Calu3 (cell line): ENCODE measurements at regions not wholly inside any gene's neighbourhood (a gene's known extent, or its start where the extent isn't known, plus 50 kb on each side); places are given as distances from the start of the nearest gene placed in this dataset.

Source experiments
- BruUV-seq: library from RNA; stranded (reverse); fragments of 400-500 nt; replicated peaks from 2 replicates; lab custom pipeline; 2021; lab: Mats Ljungman, UMichigan
- CTCF ChIA-PET: fragments of 300-600 bp; sonication (Branson Sonifier 250); formaldehyde crosslinking; loops from one replicate; lab custom pipeline; 2022; ENCODE audit warnings: antibody characterized with exemption; lab: Charles Lee
- DNase-seq: peaks from one replicate; pipeline ENCODE4 v3.0.0; 2022
- H3K27ac Mint-ChIP-seq: one replicate; pipeline ENCODE4 v1.8.0; 2022; ENCODE audit warnings: mixed read lengths; ENCODE audit not compliant: unreplicated experiment
- H3K27me3 Mint-ChIP-seq: one replicate; pipeline ENCODE4 v1.8.0; 2022; ENCODE audit warnings: mixed read lengths; ENCODE audit not compliant: unreplicated experiment
- H3K36me3 Mint-ChIP-seq: one replicate; pipeline ENCODE4 v1.8.0; 2022; ENCODE audit warnings: mild to moderate bottlenecking, moderate library complexity, mixed read lengths; ENCODE audit not compliant: insufficient read depth, unreplicated experiment
- H3K4me1 Mint-ChIP-seq: one replicate; pipeline ENCODE4 v1.8.0; 2022; ENCODE audit warnings: mild to moderate bottlenecking, low read depth, mixed read lengths; ENCODE audit not compliant: unreplicated experiment
- H3K4me3 Mint-ChIP-seq: one replicate; pipeline ENCODE4 v1.8.0; 2022; ENCODE audit warnings: mild to moderate bottlenecking, low read depth, moderate library complexity, mixed read lengths; ENCODE audit not compliant: unreplicated experiment
- H3K9me3 Mint-ChIP-seq: one replicate; pipeline ENCODE4 v1.8.0; 2022; ENCODE audit warnings: low read depth, mixed read lengths; ENCODE audit not compliant: unreplicated experiment
- intact Hi-C: fragments of 100-400 bp; cut with micrococcal nuclease; formaldehyde crosslinking; loops from one replicate; pipeline ENCODE4 v1.10.0; 2022; ENCODE audit not compliant: unreplicated experiment
- TF ChIP-seq, protein P1 (sequence below): fragments of 200-600 bp; IDR thresholded peaks from one replicate; pipeline ENCODE4 v1.8.0; 2022; ENCODE audit warnings: antibody characterized with exemption; ENCODE audit not compliant: unreplicated experiment

DNA sequence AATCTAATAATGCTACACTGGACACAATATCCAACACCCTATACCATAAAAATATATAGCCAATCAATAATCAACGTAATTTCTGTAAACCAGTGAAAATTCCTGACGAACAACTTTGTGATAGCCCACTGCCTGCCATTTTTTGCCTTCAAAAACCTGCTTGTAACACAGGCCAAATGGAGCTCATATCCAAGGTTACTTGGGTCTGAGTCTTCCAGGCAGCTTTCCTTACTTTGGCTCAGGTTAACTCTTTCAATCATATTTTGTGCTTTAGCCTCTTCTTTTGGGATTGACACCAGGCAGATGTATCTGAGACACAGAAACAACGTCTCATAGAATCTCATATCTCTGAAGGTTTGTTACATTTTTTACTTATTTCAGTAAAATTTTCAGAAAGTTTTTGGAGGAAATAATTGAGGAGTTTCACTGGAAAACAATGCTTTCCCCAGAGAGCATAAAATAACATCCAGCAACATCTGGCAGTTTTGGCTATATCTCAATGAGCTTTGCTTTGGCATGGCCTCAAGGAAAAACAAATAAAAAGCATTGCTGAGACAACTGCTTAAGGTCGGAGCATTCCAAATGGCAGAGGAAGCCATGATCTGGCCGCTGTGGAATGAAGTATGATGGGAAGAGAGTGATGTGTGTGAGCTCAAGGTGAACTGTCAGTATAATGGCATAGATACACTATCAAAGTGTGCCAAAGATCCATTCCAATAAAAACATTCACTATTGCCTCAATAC lies 162.9 kb upstream of the SPIN4 start:
- no peak for DNase-seq
- Mint-ChIP-seq H3K4me3 (no peak overlapping the region), H3K4me1 (no peaks in the 10 kb centered on the region), H3K27me3 (no peaks in the 10 kb centered on the region), H3K36me3 (peaks cover 5% of the 10 kb centered on the region), H3K9me3 (no peaks in the 10 kb centered on the region), H3K27ac (no peak overlapping the region)
- TF ChIP-seq, protein P1, sequence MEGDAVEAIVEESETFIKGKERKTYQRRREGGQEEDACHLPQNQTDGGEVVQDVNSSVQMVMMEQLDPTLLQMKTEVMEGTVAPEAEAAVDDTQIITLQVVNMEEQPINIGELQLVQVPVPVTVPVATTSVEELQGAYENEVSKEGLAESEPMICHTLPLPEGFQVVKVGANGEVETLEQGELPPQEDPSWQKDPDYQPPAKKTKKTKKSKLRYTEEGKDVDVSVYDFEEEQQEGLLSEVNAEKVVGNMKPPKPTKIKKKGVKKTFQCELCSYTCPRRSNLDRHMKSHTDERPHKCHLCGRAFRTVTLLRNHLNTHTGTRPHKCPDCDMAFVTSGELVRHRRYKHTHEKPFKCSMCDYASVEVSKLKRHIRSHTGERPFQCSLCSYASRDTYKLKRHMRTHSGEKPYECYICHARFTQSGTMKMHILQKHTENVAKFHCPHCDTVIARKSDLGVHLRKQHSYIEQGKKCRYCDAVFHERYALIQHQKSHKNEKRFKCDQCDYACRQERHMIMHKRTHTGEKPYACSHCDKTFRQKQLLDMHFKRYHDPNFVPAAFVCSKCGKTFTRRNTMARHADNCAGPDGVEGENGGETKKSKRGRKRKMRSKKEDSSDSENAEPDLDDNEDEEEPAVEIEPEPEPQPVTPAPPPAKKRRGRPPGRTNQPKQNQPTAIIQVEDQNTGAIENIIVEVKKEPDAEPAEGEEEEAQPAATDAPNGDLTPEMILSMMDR = no peak
- CTCF ChIA-PET = no interaction called here
- intact Hi-C loops = no loop called here
- no TSS peak for BruUV-seq

DNA sequence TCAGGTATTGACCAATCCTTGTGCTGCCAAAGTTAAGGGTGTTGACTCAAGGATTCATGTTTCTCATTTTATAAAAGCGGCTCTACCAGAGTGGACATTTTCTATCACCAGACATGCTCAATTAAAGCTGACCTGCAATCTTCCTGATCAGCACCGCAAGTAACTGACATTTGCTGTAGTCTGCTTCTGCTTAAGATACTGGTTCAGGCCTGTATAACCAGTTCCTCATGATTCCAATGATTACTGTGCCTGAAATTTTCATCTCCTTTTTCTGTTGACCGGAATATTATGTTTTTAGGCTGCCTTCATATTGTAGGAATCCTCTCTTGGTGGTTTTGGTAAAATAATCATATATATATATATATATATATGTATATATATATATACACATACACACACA lies 160.2 kb upstream of the SPIN4 start:
- TF ChIP-seq, protein P1 = no peak
- intact Hi-C loops = no loop called here
- BruUV-seq = no TSS peak
- DNase-seq = no peak
- Mint-ChIP-seq H3K27me3 (no peaks in the 10 kb centered on the region), H3K4me1 (no peaks in the 10 kb centered on the region), H3K4me3 (no peak overlapping the region), H3K36me3 (peaks cover 5% of the 10 kb centered on the region), H3K27ac (no peak overlapping the region), H3K9me3 (no peaks in the 10 kb centered on the region)
- CTCF ChIA-PET = no interaction called here

DNA sequence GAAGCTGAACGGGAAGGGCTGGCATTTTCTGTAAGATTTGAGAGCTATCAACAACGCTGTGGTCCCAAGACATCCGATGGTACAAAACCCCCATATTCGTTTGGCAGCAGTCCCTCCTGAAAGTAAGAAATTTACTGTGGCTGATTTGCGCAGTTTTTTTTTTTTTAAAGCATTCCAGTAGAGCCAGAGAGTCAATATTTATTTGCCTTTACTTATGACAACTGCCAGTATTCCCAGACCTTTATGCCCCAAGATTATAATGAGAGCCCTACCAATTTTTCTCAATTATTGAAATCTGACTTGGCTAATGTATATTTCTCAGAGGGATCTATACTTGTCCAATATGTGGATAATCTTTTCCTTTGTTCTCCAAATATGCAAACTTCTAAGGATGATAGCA lies 157.5 kb upstream of the SPIN4 start:
- no peaks in the 10 kb centered on the region for H3K36me3 Mint-ChIP-seq
- no peak overlapping the region for H3K4me3 Mint-ChIP-seq
- TF ChIP-seq, protein P1 = no peak
- no peaks in the 10 kb centered on the region for H3K27me3 Mint-ChIP-seq
- no peak overlapping the region for H3K27ac Mint-ChIP-seq
- H3K4me1 Mint-ChIP-seq = peaks cover 4% of the 10 kb centered on the region
- BruUV-seq = no TSS peak
- DNase-seq = no peak
- no peaks in the 10 kb centered on the region for H3K9me3 Mint-ChIP-seq
- CTCF ChIA-PET = no interaction called here
- intact Hi-C loops = loop anchor here (10.0 kb wide), 1 partner anchor 176 kb away; no protein-coding TSS in a partner anchor

DNA sequence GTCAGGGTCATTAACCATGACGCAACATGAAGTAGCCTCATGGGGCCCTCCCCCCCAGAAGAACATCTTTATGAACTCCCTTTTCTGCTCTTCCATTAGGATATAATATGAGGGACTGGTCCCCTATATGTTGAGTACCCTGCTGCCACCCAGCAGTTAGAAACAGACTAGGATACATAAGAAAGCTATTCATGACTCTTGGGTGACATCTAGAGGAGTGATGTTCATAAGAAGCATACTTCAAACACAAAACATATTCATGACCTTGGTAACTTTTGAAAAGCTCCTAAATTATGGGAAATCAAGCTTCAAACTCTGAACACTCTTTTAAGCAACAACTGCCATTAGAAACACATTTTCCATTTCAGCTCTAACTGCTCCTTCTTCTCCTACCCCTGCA lies 155.2 kb upstream of the SPIN4 start:
- intact Hi-C loops = loop anchor here (10.0 kb wide), 1 partner anchor 178 kb away; no protein-coding TSS in a partner anchor
- H3K4me3 Mint-ChIP-seq = no peak overlapping the region
- no peak overlapping the region for H3K27ac Mint-ChIP-seq
- CTCF ChIA-PET = interaction anchor here (1.0 kb wide), 1 partner anchor 106 kb away, joined by 3 read pairs; no protein-coding TSS in a partner anchor
- no peaks in the 10 kb centered on the region for H3K36me3 Mint-ChIP-seq
- BruUV-seq = no TSS peak
- TF ChIP-seq, protein P1 = no peak
- H3K27me3 Mint-ChIP-seq = no peaks in the 10 kb centered on the region
- DNase-seq = no peak
- peaks cover 8% of the 10 kb centered on the region for H3K4me1 Mint-ChIP-seq
- no peaks in the 10 kb centered on the region for H3K9me3 Mint-ChIP-seq
